Neural cell (in vitro differentiated cells): ENCODE measurements at regions not wholly inside any gene's neighbourhood (a gene's known extent, or its start where the extent isn't known, plus 50 kb on each side); places are given as distances from the start of the nearest gene placed in this dataset.

Experiments
- H2AFZ ChIP-seq: fragments of 200-600, 300-800 bp; sonication (generic), shearing (Covaris generic); 2 replicates; pipeline ENCODE4 v1.6.0; 2014; ENCODE audit warnings: low read depth, mild to moderate bottlenecking, antibody characterized with exemption, low read length, moderate library complexity
- H3F3A ChIP-seq: fragments of 200-600 bp; shearing (Covaris generic); 2 replicates; pipeline ENCODE4 v1.6.1; 2016; ENCODE audit warnings: mild to moderate bottlenecking, moderate library complexity, mixed read lengths, antibody characterized with exemption, low read length; ENCODE audit not compliant: insufficient read depth, poor library complexity, severe bottlenecking
- H3K27ac ChIP-seq: fragments of 200-600, 300-800 bp; sonication (generic), shearing (Covaris generic); 2 replicates; pipeline ENCODE4 v1.5.1; 2014; ENCODE audit warnings: mild to moderate bottlenecking, low read length, moderate library complexity
- H3K27me3 ChIP-seq: fragments of 300-800, 200-600 bp; sonication (generic), shearing (Covaris generic); 2 replicates; pipeline ENCODE4 v1.6.0; 2014; ENCODE audit warnings: mild to moderate bottlenecking, low read depth, low read length, moderate library complexity; ENCODE audit not compliant: insufficient read depth
- H3K36me3 ChIP-seq: fragments of 300-800, 200-600 bp; sonication (generic), shearing (Covaris generic); 2 replicates; pipeline ENCODE4 v1.5.1; 2014; ENCODE audit warnings: mild to moderate bottlenecking, antibody characterized with exemption, low read length, moderate library complexity; ENCODE audit not compliant: insufficient read depth
- H3K4me2 ChIP-seq: fragments of 300-800, 200-600 bp; sonication (generic), shearing (Covaris generic); 2 replicates; pipeline ENCODE4 v1.6.0; 2014; ENCODE audit warnings: mild to moderate bottlenecking, low read length
- H3K4me3 ChIP-seq: fragments of 300-800, 200-600 bp; sonication (generic), shearing (Covaris generic); 2 replicates; pipeline ENCODE4 v1.5.1; 2014; ENCODE audit warnings: mild to moderate bottlenecking, low read length, moderate library complexity
- H3K79me2 ChIP-seq: fragments of 200-600 bp; shearing (Covaris generic); replicated peaks from 2 replicates; pipeline ENCODE4 v1.6.0; 2014; ENCODE audit warnings: mild to moderate bottlenecking, low read length, moderate library complexity; ENCODE audit not compliant: insufficient read depth
- H3K9ac ChIP-seq: fragments of 300-800, 200-600 bp; sonication (generic), shearing (Covaris generic); 2 replicates; pipeline ENCODE4 v1.6.1; 2016; ENCODE audit warnings: mild to moderate bottlenecking, low read length, mixed read lengths
- H3K9me2 ChIP-seq: fragments of 200-600 bp; shearing (Covaris generic); 2 replicates; pipeline ENCODE4 v1.6.1; 2016; ENCODE audit warnings: mild to moderate bottlenecking, low read length, mixed read lengths; ENCODE audit not compliant: insufficient read depth
- H3K9me3 ChIP-seq: fragments of 200-600, 300-800 bp; sonication (generic), shearing (Covaris generic); 2 replicates; pipeline ENCODE4 v1.6.1; 2016; ENCODE audit warnings: mild to moderate bottlenecking, mixed run types, low read length, moderate library complexity, mixed read lengths
- H4K20me1 ChIP-seq: fragments of 200-600 bp; shearing (Covaris generic); 2 replicates; pipeline ENCODE4 v1.6.1; 2016; ENCODE audit warnings: mild to moderate bottlenecking, mixed run types; ENCODE audit not compliant: insufficient read depth
- CTCF ChIP-seq: fragments of 450-650 bp; IDR thresholded peaks from 2 replicates; pipeline ENCODE4 v1.5.1; 2014; ENCODE audit warnings: antibody characterized with exemption, mild to moderate bottlenecking, moderate library complexity; ENCODE audit not compliant: poor library complexity, severe bottlenecking
- EP300 ChIP-seq: fragments of 450-650 bp; conservative IDR thresholded peaks from 2 replicates; pipeline ENCODE4 v1.6.1; 2014; ENCODE audit warnings: antibody characterized with exemption, mild to moderate bottlenecking, moderate library complexity; ENCODE audit not compliant: poor library complexity, severe bottlenecking
- EZH2 ChIP-seq: fragments of 200-600, 300-800 bp; shearing (Covaris generic), sonication (generic); IDR thresholded peaks from 2 replicates; pipeline ENCODE4 v1.6.1; 2014; ENCODE audit warnings: antibody characterized with exemption, low read length, borderline replicate concordance, mild to moderate bottlenecking; ENCODE audit not compliant: insufficient read depth, poor library complexity, severe bottlenecking
- MXI1 ChIP-seq: fragments of 450-650 bp; conservative IDR thresholded peaks from 2 replicates; pipeline ENCODE4 v1.6.1; 2014; ENCODE audit warnings: antibody characterized with exemption, mild to moderate bottlenecking; ENCODE audit not compliant: poor library complexity, severe bottlenecking
- POLR2AphosphoS5 ChIP-seq: IDR thresholded peaks from 2 replicates; pipeline ENCODE4 v1.6.1; 2012
- RAD21 ChIP-seq: fragments of 450-650 bp; conservative IDR thresholded peaks from 2 replicates; pipeline ENCODE4 v1.6.1; 2014; ENCODE audit warnings: antibody characterized with exemption, mild to moderate bottlenecking, moderate library complexity
- REST ChIP-seq: IDR thresholded peaks from 2 replicates; pipeline ENCODE4 v1.6.1; 2012; ENCODE audit warnings: borderline replicate concordance
- SMC3 ChIP-seq: fragments of 450-650 bp; conservative IDR thresholded peaks from 2 replicates; pipeline ENCODE4 v1.6.1; 2014; ENCODE audit warnings: antibody characterized with exemption, mild to moderate bottlenecking, moderate library complexity; ENCODE audit not compliant: poor library complexity
- TAF1 ChIP-seq: IDR thresholded peaks from 2 replicates; pipeline ENCODE4 v1.6.1; 2012; ENCODE audit warnings: low read depth

GRCh38 chr6:2471472-2471871 is 226.1 kb upstream of the GMDS start:
- Histone ChIP-seq H3F3A (no peaks in the 10 kb centered on the region), H3K79me2 (no peaks in the 10 kb centered on the region), H3K36me3 (no peaks in the 10 kb centered on the region), H3K9me3 (no peaks in the 10 kb centered on the region), H3K27me3 (no peaks in the 10 kb centered on the region), H3K27ac (no peak overlapping the region), H3K4me3 (no peak overlapping the region), H3K9ac (no peak overlapping the region), H4K20me1 (no peaks in the 10 kb centered on the region), H3K9me2 (no peaks in the 10 kb centered on the region), H2AFZ (no peak overlapping the region), H3K4me2 (no peak overlapping the region)
- TF ChIP-seq EP300 = no peak
- no peak for TF ChIP-seq RAD21
- no peak for TF ChIP-seq MXI1
- no peak for TF ChIP-seq POLR2AphosphoS5
- no peak for TF ChIP-seq CTCF

GRCh38 chr6:2469428-2469827 is 224.0 kb upstream of the GMDS start:
- H4K20me1 ChIP-seq = no peaks in the 10 kb centered on the region
- no peaks in the 10 kb centered on the region for H3K36me3 ChIP-seq
- H3K4me2 ChIP-seq = no peak overlapping the region
- no peaks in the 10 kb centered on the region for H3K9me3 ChIP-seq
- no peak overlapping the region for H3K4me3 ChIP-seq
- H2AFZ ChIP-seq = no peak overlapping the region
- H3K9me2 ChIP-seq = no peaks in the 10 kb centered on the region
- TF ChIP-seq EZH2 = no peak
- TF ChIP-seq SMC3 = no peak
- no peak for TF ChIP-seq CTCF
- no peak for TF ChIP-seq TAF1
- no peak for TF ChIP-seq REST
- TF ChIP-seq POLR2AphosphoS5 = no peak
- no peak for TF ChIP-seq MXI1
- TF ChIP-seq RAD21 = no peak
- TF ChIP-seq EP300 = no peak
- H3F3A ChIP-seq = no peaks in the 10 kb centered on the region
- H3K27ac ChIP-seq = no peak overlapping the region
- no peaks in the 10 kb centered on the region for H3K27me3 ChIP-seq
- H3K79me2 ChIP-seq = no peaks in the 10 kb centered on the region
- no peak overlapping the region for H3K9ac ChIP-seq
